Stimulated activated CD8-positive, alpha-beta memory T cell treated with anti-CD3 and anti-CD28 coated beads, Interleukin-15, amount 100 ng/mL, for 4 hours (primary cell): ENCODE measurements at regions not wholly inside any gene's neighbourhood (a gene's known extent, or its start where the extent isn't known, plus 50 kb on each side); places are given as distances from the start of the nearest gene placed in this dataset.

Experiments
- DNase-seq, 2 donors: peaks; one replicate each; pipeline ENCODE4 v3.0.0-alpha.2; 2020; ENCODE audit warnings: low read depth in 2 of 2

DNA sequence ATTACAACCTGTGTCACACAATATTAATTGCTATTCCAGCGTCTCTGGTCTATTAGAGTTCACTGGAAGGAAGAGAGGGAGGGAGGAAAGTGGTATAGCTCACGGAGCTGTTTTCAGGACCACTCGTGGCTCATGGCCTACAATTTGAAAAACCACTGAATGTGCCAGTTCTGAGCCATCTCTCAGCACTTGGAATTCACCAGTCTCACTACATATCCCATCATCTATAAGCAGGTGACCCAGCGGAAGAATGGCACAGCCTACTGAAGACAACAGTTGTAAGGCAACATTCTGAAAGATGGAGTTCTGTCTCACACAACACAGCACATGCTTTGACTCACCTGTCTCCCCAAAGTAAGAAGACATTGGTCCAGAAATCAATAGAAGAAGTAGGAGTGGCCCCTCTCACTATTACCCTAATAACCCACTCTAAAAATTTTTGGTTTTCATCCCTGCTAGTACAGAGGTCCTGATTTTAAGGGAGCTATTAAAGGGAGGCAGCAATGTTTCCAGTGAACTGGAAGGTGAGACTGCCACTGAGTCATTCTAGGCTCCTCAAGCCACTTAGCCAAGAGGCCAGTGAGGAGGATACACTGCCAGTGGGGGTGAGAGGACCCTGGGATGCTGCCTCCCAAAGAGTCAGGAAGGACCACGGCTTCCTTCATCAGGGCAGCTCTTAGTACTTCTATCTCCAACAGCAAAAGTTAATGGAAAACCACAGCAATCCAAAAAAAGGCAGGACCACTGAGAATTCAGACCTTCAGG lies 50.0 kb upstream of the DOCK9 start:
- no peak for DNase-seq

DNA sequence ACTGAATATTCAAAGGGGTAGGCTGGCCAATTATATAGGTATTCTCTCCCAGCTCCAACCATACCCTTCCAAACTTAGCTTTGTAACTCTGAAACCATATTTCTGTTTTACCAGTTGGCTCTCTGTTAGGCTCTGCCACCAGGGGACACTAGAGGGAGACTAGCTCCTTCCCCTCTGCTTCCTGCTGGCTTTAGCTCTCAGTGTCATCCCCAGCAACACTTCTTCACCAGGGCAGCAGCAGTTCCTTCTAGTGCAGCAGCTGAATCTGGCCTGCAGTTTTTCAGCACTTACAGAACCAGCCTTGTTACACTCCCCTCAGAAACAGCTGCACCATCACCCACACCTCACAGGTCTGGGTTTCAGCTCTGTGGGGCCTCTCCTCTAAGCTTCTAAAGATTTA lies 51.0 kb upstream of the DOCK9 start:
- DNase-seq = no peak

DNA sequence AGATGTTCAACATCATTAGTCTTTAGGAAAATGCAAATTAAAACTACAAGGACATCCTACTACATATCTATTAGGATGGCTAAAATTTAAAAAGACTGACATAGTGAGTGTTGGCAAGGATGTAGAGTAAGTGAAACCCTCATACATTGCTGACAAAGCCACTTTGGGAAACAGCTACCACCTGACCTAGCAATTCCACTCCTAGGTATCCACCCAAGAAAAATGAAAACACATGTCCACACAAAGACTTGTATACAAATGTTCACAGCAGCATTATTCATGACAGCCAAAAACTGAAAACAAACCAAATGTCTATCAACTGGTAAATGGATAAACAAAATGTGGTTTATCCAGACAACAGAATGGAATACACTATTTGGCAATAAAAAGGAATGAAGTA lies 51.7 kb upstream of the DOCK9 start:
- DNase-seq = no peak

DNA sequence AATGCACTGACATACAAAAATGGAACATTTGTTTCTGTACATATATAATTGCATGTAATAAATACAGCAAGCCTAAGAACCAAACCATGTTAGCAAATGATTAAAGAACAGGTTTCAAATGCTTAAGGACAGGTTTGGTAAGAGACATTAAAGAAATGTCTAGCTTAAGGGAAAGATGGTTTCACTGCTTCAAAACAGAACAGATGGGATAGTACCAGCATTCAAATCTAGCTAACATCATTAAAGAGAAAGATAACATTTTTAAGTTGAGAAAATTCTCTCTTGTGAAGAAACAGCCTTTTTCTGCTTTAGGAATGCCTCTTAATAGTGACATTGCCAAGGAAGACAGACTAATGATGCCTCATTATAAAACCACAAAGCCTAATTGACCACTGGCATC lies 52.5 kb upstream of the DOCK9 start:
- no peak for DNase-seq

DNA sequence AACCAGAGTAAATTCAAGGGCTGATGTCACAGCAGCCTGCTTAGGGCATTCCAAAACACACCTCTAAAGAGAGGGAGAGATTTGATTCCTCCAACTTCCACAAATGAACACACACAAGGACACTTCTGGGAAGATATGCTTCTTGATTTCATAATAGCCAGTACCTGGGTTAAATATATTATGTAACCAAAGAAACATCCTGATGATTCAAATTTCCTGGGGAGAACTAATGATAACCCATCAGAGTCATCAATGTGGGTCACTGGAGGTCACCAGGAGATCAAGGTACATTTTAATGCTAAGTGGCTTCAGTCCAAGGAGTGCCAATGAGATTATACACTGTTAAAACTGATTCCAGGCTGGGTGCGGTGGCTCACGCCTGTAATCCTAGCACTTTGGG lies 54.0 kb upstream of the DOCK9 start:
- DNase-seq = no peak

DNA sequence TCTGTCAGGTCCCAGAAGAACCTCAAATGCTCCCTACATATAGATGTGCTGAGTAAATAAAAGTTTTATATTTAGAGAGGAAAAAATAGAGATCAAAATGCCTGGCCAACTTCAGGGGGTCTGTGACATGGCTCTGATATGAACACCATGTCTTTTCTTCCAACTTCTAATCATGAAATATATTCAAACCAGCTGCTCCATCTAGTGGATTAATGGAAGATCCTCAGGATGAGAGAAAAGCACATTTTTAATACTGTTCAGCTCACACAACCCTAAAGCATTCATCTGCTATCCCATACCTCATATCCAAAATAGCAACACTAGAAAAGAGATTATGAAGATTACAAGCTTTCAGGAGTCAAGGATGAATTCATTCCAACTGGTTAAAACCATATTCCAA lies 56.0 kb upstream of the DOCK9 start:
- no peak for DNase-seq

DNA sequence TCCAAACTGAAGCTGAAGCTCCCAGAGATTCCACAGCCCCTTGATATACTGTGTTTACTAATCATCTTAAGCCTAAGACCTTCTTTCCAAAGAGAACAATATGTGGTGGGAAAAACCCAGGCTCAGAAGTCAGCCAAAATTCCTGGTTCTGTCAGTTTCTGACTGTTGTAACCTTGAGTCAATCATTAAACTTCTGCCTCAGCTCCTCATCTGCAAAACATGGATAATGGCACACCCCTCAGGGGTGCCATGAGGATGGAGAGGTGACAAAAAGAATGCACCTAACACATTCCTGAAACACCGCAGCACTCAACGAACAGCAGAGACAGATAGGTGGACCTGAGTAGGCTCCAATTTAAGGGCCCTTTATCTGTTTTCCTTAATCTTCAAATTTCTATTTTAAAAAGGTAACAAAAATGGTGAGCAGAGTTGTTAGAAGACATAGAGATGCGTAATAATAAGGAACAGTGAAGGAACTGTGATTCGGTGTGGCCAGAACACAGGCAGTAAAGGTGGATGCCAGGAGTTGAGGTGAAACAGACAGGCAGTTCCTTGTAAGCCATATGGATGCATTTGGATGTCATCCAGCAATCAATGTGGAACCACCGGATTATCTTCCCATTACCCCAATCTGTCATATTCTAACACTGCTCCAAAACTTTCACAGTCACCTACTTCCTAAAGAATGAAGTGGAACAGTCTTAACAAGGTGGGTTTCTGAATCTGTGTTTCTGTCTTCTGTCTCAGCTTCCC lies 56.6 kb upstream of the DOCK9 start:
- DNase-seq = no peak

DNA sequence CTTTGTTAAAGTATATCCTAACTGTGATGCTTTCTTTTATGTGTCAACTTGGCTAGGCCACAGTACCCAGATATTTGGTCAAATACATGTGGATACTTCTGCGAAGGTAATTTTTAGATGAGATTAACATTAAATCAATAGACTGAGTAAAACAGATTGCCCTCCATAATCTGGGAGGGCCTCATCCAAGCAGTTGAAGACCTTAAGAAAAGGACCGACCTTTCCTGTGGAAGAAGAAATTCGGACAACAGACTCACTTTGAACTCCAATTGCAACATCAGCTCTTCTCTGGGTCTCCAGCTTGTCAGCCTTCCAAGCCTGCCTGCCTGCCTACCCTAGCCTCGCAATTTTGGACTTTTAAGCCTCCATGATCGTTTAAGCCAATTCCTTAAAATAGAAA lies 57.9 kb upstream of the DOCK9 start:
- no peak for DNase-seq

DNA sequence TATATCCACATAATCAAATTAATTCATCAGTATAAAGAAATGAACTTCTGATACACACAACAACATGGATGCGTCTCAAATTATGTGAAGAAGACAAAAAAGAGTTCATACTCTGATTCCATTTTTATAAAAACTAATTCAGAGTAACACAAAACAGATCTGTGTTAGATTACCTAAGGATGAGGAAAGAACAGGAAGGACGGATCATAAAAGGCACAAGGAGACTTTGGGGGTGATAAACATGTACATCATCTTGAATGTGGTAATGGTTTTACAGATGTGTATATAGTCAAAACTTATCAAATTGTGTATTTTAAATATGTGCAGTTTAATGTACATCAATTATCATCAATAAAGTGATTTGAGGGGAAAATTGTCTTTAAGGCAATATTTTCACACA lies 59.9 kb upstream of the DOCK9 start:
- no peak for DNase-seq

DNA sequence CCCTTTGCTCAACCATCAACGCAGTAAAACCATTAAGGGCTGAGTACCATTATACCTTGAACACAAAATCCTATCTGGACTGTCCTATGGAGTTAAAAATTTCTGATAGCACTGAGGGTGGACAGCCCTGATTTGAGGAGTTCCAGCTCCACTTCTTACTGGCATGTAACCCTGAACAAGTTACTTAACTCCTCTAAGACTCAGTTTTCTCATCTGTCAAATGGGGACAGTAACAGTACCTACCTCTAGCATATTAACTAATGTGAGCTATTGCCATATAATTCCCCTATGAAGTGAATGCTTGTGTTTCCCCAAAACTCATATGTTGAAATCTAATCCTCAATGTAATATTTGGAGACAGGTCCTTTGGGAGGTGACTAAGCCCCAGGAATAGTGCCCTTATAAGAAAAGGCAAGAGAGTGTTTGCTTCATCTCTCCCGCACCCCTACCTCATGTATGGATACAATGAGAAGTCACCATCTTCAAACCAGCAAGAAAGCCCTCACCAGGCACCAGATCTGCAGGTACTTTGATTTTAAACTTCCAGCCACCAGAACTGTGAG lies 61.9 kb upstream of the DOCK9 start:
- no peak for DNase-seq

DNA sequence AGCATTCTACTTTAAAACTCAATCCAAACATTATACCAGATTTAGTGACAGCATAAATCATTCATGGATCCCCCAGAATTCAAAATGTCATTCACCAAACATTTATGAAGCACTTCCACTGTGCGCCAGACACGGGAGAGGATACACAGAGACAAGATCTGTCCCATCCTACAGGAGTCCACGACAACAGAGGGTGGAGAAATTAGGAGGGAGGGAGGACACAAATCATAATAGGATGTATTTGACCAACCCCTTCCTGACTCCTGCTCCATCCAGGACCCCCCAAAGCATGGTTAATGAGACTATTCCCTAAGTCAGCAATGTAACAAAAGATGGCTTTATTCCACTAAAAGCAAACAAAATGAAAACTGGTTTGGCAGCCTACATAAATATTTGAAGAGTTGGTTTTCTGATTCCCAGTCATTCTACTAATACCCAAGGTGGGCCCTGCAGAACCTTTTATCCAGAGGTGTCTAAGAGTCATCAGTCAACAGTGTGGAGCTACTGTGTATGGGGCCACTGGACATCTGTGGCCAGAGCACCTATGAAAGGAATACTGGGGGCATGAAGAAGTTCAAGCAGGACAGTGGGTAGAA lies 62.8 kb upstream of the DOCK9 start:
- DNase-seq = no peak

DNA sequence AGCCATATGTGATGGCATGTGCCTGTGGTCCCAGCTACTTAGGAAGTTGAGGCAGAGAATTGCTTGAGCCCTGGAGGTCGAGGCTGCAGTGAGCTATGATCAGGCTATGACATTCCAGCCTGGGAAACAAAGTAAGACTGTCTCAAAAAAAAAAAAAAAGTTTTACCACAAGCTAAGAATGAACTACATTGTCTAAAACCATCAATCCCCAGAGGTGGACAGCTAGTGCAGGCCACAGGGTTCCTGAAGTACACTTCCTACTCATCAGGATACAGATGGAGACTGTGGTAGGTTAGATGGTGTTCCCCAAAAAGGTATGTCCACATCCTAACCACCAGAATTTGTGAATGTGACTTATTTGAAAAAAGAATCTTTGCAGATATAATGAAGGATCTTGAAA lies 63.5 kb upstream of the DOCK9 start:
- DNase-seq = no peak

DNA sequence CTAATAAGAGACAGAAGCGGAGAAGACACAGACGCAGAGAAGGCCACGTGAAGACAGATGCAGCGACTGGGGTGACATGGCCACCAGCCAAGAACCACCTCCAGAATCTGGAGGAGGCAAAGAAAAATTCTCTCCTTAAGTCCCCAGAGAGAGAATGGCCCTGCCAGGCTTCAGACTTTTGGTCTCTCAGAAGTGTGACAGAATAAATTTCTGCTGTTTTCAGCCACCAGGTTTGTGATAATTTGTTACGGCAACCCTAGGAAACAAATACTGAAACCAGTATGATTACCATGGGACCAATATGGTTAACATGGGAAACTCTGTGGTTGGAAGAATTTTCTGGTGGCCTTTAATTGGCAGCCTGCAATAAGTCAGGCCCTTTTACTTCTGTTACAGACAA lies 63.9 kb upstream of the DOCK9 start:
- no peak for DNase-seq

DNA sequence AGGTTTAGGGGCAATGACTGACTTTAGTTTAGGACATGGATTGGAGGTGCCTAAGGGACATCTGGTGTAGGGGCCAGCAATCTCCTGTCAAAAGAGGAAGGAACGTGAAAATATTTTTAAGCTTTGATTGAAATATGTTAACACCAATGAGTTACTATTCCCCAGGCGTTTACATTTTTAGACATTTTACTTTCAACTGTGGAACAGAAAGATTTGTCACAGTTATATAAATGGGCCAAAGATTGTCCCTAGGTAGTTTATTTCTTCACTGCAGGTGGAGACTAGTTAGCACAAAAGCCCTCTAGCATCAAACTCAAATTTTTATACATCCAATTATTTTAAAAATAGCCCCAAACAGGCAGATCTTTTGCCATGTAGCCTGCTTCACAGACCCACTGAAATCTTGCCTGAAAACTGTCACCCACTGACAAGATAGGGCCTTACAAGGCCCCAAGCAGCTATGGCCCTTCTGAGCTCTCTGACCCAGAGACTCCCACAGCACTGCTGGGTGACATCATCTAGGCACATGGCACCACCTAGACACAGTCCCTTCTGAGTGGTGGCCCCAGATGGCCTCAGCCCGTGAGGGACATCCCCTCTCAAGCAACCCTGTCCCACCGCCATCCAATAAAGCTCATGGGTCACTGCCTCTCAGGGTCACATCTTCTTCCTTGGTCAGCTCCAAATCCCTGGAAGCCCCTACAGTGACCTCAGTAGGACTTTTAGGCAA lies 64.8 kb upstream of the DOCK9 start:
- DNase-seq = no peak

DNA sequence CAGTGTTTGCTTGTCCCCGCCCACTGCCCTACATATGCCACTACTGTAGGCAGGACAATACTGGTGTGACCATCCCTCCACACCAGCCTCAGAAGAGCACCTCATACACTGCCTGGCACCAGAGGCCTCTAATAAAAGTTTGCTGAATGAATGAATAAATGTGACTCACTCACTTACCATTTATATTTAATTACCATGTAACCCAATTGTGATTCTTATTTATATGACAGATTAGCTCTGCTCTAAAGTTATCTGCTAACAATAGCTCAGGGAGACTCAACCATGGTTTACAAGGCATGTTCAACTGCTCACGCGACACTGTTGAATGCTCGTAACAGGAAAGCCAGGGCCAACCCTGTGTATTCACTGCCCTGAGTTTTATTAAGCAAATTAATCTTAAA lies 66.0 kb upstream of the DOCK9 start:
- no peak for DNase-seq

DNA sequence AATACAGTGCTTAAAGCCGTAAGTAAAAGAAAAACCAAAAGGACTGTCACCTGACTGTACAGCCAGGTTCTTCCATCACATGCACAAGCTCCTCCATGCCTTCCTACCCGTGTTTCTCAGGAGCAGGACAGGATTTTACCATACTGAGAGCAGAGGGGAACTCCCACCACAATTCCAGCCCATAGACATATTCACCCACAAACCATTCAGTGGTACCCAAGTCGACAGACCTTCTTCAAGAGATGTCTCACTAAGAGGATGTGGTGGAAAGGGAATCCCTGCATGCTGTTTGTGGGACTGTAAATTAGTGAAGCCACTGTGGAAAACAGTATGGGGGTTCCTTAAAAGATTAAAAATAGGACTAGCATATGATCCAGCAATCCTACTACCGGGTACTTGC lies 66.9 kb upstream of the DOCK9 start:
- DNase-seq = no peak

DNA sequence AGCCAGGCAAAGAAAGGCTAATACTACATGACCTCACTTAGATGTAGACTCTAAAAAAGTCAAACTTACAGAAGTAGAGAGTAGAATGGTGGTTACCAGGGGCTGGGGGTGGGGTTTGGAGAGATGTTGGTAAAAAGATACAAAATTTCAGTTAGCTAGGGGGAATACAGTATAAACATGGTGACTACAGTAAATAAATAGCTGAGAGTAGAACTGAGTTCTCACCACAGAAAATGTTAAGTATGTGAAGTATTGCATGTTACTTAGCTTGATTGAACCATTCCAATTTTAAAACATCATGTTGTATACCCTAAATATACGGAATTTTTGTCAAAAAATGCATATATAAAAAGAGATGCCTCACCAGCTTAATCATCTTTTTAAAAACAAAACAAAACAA lies 67.5 kb upstream of the DOCK9 start:
- DNase-seq = no peak

DNA sequence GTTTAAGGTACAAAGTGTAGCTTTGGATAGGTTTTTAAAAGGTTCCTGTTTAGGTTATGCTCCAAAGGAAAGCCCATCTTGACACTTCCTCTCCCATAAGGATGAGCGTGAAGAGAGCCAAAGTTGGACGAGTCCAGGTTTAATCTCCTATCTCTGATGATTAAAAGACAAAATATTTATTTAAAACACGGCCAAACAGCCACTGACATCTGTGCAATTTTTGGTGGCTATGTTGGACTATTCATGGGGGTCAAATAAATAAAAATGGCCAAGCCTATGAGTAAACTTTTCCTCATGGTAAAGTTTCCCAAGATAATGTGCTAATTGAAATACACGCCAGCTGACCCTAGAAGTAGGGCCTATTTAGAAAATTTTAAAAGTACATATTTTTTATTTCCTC lies 69.0 kb upstream of the DOCK9 start:
- DNase-seq = no peak

DNA sequence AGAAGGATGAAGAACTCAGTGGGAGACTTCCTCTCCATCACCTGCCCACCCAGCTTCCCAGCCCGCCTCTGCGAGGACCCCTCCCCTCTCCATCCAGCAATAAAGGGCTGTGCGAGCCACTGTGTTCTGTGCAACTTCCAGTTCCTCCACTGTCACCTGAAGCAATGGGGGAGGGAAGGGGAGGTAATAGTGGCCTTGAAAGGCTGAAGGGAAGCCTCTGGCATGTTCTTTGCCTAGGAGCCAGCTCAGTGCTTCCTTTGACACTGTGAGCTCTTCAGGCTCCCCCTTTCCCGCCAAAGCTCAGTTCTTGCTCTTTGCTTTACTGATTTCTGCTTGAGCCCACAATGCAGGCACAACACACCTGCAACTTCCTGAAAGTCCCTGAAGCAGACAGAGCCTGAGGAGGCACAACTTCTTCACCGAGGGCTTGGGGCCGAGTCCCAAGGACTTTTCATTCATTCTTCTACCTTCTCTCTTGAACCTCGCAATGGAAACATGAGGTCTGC lies 73.2 kb upstream of the DOCK9 start:
- no peak for DNase-seq

DNA sequence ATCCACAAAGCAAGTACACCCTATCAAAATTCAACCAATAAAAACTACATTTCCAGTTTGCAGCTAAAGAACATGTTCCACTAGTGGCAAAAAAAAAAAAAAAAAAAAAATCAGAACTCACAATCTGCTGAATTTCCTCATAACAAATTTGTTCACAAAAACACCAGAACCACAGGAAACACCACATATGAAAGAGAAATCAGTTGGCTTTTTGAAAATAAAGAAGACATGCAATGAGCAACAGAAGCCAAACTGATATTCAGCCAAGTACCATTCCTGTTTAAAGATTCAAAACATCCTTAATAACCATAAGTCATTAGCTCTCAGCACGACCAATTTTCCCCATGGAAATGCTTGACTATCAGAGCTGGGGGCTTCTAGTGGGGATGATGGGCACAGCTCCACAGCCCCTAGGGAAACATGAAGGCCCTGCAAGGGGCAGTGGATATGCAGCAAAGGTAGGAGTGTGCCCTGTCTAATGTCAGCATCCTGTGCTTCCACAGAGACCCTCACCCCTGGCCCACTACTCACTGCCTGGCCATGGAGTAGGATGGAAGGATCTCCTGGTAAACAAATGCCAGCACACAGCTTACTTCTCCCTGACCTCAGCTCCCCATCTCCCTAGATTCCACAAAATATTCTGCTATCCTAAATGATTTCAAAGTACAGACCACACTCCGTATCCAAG lies 74.0 kb upstream of the DOCK9 start:
- DNase-seq = no peak

DNA sequence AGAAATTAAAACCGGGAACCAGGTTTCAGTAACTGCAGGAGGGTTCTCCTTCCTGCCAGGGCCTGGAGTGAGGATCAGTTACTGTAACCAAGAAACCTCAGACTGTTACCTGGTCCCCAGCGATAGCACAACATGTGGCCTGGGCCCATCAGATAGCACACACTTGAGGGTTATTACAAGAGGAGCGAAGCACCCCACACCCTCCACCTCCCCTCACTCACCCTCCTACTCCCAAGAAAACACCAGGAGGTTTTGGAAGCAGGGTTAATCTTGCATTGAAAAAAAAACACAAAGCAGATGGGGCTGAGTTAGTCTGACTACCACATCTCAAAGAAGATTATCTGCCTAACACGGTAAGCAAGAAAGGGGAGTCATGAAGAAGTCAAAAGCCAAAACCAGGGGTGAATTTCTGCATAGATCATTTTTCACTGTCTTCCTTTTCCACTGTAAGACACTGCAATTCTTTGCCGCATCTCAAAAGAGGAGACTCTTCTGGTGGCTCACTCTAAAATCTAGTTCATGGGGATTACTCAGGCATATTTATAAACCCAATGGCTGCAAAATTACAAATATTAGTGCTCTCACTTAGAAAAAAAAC lies 75.9 kb upstream of the DOCK9 start:
- DNase-seq = no peak
